Psoas muscle (tissue), 7 donors: ENCODE measurements at regions not wholly inside any gene's neighbourhood (a gene's known extent, or its start where the extent isn't known, plus 50 kb on each side); places are given as distances from the start of the nearest gene placed in this dataset.

ENCODE experiments used
- ATAC-seq, 4 donors: fragments of 200-7000 bp; cut with Tn5 transposase; one replicate each; pipeline ENCODE4 v1.9.1; 2020; ENCODE audit warnings: moderate library complexity in 3 of 4, mild to moderate bottlenecking in 2 of 4
- DNase-seq, 2 donors: peaks; one replicate each; pipeline ENCODE4 v3.0.0-alpha.2; 2020
- H3K27ac ChIP-seq: fragments of 200-600 bp; one replicate; pipeline ENCODE4 v1.8.0; 2022
- H3K27me3 ChIP-seq, 3 donors: fragments of 200-600 bp in 1 of 3; one replicate each; pipeline versions ENCODE4 v1.6.1 to v1.8.0; 2013 to 2022; ENCODE audit warnings: low read length in 2 of 3, mild to moderate bottlenecking in 2 of 3, moderate library complexity in 1 of 3; ENCODE audit not compliant: insufficient read depth in 3 of 3
- H3K36me3 ChIP-seq, 2 donors: fragments of 200-600 bp in 1 of 2; one replicate each; pipeline versions ENCODE4 v1.6.1 to v1.8.0; 2013 to 2022; ENCODE audit warnings: low read depth in 1 of 2, mild to moderate bottlenecking in 1 of 2, moderate library complexity in 1 of 2; ENCODE audit not compliant: insufficient read depth in 1 of 2
- H3K4me1 ChIP-seq: fragments of 200-600 bp; one replicate; pipeline ENCODE4 v1.8.0; 2022
- H3K4me3 ChIP-seq: fragments of 200-600 bp; one replicate; pipeline ENCODE4 v1.8.0; 2022; ENCODE audit warnings: mild to moderate bottlenecking
- H3K9me3 ChIP-seq: fragments of 200-600 bp; one replicate; pipeline ENCODE4 v1.8.0; 2022
- WGBS, 3 donors: extraction: QIAGEN DNeasy Blood & Tissue Kit; methylation state at CpG; one replicate each; pipeline versions ENCODE4 v1.1.6 to v1.1.7; 2013; 5-methylcytosine and 5-hydroxymethylcytosine counted together
- intact Hi-C, 2 donors: fragments of 100-400 bp; cut with DNase I; formaldehyde crosslinking; loops; one replicate each; pipeline versions ENCODE4 v1.11.0 to v1.14.2; 2022
- TF ChIP-seq, protein P1 (sequence below): fragments of 200-600 bp; IDR thresholded peaks from one replicate; pipeline ENCODE4 v1.8.0; 2022; ENCODE audit warnings: antibody characterized with exemption
- donor health status: healthy with polysubstance abuse.
- donor health status: DM: no; HTN: no; CAD: no; lungs with moderate emphysema.
- donor health status: Bipolar disorder and iron deficiency.
- donor health status: healthy.
- donor health status: DM: yes; HTN: yes; CAD: no.
- donor health status: DM: no; HTN: no; CAD: no.
- donor health status: DM: yes; HTN: yes; CAD: no.

DNA sequence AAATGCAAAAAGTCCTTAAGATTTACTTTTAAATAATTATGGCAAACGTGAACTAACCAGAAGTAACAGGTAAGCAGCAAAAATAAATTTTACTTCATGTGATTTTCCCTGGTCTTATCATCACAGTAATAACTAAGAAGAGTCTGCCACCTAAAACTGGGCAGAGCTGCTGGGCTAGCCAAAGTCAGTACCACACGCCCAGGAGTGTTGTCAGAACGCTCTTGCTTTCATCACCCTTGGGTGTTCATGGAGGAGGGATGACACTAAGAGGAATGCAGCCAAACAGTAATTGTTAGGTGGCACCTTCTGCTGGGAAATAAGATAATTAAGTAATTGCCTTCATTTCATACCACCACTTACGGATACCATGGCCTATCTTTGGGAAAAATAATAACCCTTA is 92.0 kb upstream of the NEUROD1 start:
- no peaks in the 10 kb centered on the region for H3K4me1 ChIP-seq
- no peaks in the 10 kb centered on the region for H3K9me3 ChIP-seq
- ATAC-seq (no peak), DNase-seq (no peak)
- intact Hi-C loops: no loop called here
- no peak overlapping the region for H3K27ac ChIP-seq
- no peaks in the 10 kb centered on the region for H3K36me3 ChIP-seq
- TF ChIP-seq, protein P1, sequence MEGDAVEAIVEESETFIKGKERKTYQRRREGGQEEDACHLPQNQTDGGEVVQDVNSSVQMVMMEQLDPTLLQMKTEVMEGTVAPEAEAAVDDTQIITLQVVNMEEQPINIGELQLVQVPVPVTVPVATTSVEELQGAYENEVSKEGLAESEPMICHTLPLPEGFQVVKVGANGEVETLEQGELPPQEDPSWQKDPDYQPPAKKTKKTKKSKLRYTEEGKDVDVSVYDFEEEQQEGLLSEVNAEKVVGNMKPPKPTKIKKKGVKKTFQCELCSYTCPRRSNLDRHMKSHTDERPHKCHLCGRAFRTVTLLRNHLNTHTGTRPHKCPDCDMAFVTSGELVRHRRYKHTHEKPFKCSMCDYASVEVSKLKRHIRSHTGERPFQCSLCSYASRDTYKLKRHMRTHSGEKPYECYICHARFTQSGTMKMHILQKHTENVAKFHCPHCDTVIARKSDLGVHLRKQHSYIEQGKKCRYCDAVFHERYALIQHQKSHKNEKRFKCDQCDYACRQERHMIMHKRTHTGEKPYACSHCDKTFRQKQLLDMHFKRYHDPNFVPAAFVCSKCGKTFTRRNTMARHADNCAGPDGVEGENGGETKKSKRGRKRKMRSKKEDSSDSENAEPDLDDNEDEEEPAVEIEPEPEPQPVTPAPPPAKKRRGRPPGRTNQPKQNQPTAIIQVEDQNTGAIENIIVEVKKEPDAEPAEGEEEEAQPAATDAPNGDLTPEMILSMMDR: no peak
- H3K4me3 ChIP-seq: no peak overlapping the region
- WGBS, 3 donors: 90 to 92% (median 92%) methylated on average over 4 of the region's 4 CpGs
- no peaks in the 10 kb centered on the region for H3K27me3 ChIP-seq

DNA sequence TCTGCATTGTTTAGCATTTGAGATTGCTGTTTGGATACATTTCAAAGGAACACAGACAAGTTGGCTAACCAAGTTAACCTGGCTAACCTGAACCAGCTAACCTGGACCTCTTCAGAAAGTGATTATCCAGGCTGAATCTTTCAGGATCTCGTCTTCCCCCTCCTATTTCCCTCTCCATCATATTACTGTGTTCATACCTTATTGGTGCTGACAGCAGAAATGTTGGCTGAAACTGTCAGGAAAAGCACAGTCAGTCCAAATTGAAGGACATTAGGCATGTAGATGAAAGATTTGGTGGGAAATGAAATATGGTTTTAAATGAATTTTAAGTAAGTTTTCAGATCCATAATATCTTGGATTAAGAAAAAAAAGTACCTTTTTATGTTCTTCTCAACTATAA is 92.5 kb upstream of the NEUROD1 start:
- Histone ChIP-seq H3K27ac (no peak overlapping the region), H3K4me3 (no peak overlapping the region), H3K27me3 (no peaks in the 10 kb centered on the region), H3K36me3 (no peaks in the 10 kb centered on the region), H3K9me3 (no peaks in the 10 kb centered on the region), H3K4me1 (no peaks in the 10 kb centered on the region)
- 73 to 91% (median 90%) methylated on average over 1 of the region's 1 CpG for WGBS, 3 donors
- ATAC-seq: no peak
- intact Hi-C loops: no loop called here
- TF ChIP-seq, protein P1: no peak
- no peak for DNase-seq

DNA sequence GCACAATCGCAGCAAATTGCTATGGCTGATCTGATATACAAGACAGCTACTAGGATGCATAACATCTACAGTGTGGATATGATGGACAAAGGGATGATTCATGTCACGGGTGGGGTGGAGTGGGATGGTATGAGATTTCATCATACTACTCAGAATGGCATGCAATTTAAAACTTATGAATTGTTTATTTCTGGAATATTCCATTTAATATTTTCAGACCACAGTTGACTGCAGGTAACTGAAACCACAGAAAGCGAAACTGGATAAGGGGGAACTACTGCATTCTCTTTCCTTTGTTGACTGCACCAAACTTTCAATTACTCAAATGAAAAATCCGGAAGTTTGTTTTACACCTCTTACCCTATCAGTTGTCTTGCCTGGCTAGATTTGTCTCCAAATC is 94.4 kb upstream of the NEUROD1 start:
- Histone ChIP-seq H3K27ac (no peak overlapping the region), H3K4me1 (no peaks in the 10 kb centered on the region), H3K4me3 (no peak overlapping the region), H3K27me3 (no peaks in the 10 kb centered on the region), H3K36me3 (no peaks in the 10 kb centered on the region), H3K9me3 (no peaks in the 10 kb centered on the region)
- DNase-seq (no peak), ATAC-seq (no peak)
- intact Hi-C loops: no loop called here
- TF ChIP-seq, protein P1: no peak
- WGBS, 3 donors: 76 to 86% (median 81%) methylated on average over 4 of the region's 4 CpGs

DNA sequence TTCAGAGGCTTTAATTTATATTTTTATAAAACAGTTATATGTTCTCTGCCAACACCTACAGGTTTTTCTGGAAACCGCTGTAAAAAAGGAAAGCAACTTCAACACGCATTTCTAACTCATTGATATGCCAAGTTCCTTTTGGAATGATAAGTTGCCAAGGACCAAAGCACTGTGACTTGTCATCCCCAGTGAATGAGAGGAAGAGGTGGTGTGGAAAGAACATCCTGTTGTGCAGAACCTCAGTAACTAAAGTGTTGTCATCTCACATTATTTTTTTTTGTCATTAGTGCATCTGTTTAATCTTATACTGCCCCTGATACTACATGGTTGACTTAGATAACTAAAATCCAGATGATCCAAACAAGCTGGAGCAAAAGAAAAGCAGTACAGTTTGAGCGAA is 96.0 kb upstream of the NEUROD1 start:
- Histone ChIP-seq H3K9me3 (no peaks in the 10 kb centered on the region), H3K4me3 (no peak overlapping the region), H3K27me3 (no peaks in the 10 kb centered on the region), H3K27ac (no peak overlapping the region), H3K36me3 (no peaks in the 10 kb centered on the region), H3K4me1 (no peaks in the 10 kb centered on the region)
- intact Hi-C loops: no loop called here
- TF ChIP-seq, protein P1: no peak
- no peak for DNase-seq
- WGBS, 3 donors: 69 to 78% (median 74%) methylated on average over 3 of the region's 3 CpGs
- ATAC-seq: no peak

DNA sequence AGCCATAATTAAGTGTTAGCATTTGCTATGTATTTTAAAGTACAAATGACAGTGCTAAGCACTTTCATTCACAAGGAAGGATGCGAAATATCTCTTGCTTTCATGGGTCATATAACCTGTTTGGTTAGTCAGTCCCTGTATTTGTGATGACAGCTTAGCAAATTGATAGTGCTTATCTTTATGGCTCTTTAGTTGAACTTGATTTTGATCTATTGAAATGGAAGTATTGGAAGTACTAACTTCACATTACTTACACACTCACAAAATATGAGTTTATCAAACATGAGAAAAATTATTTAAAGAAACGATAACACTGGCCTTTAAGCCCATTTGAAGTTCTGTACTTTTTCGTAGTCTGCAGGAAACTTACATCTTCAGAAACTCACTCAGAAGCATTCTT is 97.4 kb upstream of the NEUROD1 start:
- no peak overlapping the region for H3K27ac ChIP-seq
- ATAC-seq: no peak
- H3K9me3 ChIP-seq: no peaks in the 10 kb centered on the region
- no peak for DNase-seq
- TF ChIP-seq, protein P1: no peak
- H3K4me1 ChIP-seq: no peaks in the 10 kb centered on the region
- no peak overlapping the region for H3K4me3 ChIP-seq
- intact Hi-C loops: no loop called here
- no peaks in the 10 kb centered on the region for H3K27me3 ChIP-seq
- 86 to 92% (median 91%) methylated on average over 3 of the region's 3 CpGs for WGBS, 3 donors
- no peaks in the 10 kb centered on the region for H3K36me3 ChIP-seq
